ENCODE measurements at regions not wholly inside any gene's neighbourhood (a gene's known extent, or its start where the extent isn't known, plus 50 kb on each side); places are given as distances from the start of the nearest gene placed in this dataset.

GRCh38 chr15:70214941-70215635, 117.4 kb upstream of the TLE3 start:
- H3K79me1 ChIP-seq (ENCODE audit: insufficient read depth, low read depth, low read length, poor library complexity, severe bottlenecking) = no peaks in the 10 kb centered on the region
- Mint-ChIP-seq H3K4me3 (no peak overlapping the region), H3K9me3 (no peaks in the 10 kb centered on the region; a peak in 1 of 5 replicates), H3K27ac (no peak overlapping the region), H3K27me3 (ENCODE audit: low read depth) (peaks cover 10% of the 10 kb centered on the region), H3K4me1 (peaks cover 30 to 40% of the 10 kb centered on the region in 2 experiments), H3K36me3 (ENCODE audit: insufficient read depth in 1 of 3, low read depth in 3 of 3) (no peaks in the 10 kb centered on the region)
- H3K27ac ChIP-seq (ENCODE audit: insufficient read length, low read depth, low read length) = no peak overlapping the region
- H3K23me2 ChIP-seq (ENCODE audit: insufficient read length, low read depth, low read length, poor library complexity, severe bottlenecking) = no peaks in the 10 kb centered on the region
- H4K8ac ChIP-seq (replicated peaks; ENCODE audit: insufficient read length, low read depth, low read length) = no peak overlapping the region
- no peak for DNase-seq
- no peak overlapping the region for H3K4ac ChIP-seq (ENCODE audit: low read depth, low read length)
- H4K20me1 ChIP-seq (ENCODE audit: control insufficient read depth, insufficient read depth, insufficient read length) = no peaks in the 10 kb centered on the region
- no peak overlapping the region for H2BK12ac ChIP-seq (ENCODE audit: insufficient read length, low read depth, low read length)
- TF ChIP-seq CTCF (conservative IDR thresholded peaks at IDR 0.05) = no peak
- H2BK120ac ChIP-seq (ENCODE audit: low read depth, low read length, poor library complexity, severe bottlenecking) = no peak overlapping the region
- no peaks in the 10 kb centered on the region for H3K4me1 ChIP-seq (ENCODE audit: insufficient read depth, low read length)
- H3K27me3 ChIP-seq (ENCODE audit: insufficient read depth, low read length) = no peaks in the 10 kb centered on the region
- no CpG with 5 or more reads among the region's 7 CpGs for WGBS (ENCODE audit: extremely low coverage, insufficient read length, low lambda C conversion rate)
- no peak overlapping the region for H4K91ac ChIP-seq (ENCODE audit: insufficient read length, low read depth, low read length)
- H2BK20ac ChIP-seq (ENCODE audit: low read depth, low read length, poor library complexity, severe bottlenecking) = no peak overlapping the region
- H2BK5ac ChIP-seq (ENCODE audit: insufficient read length, low read length) = no peak overlapping the region
- H2AFZ ChIP-seq (ENCODE audit: low read length) = no peak overlapping the region
- H2AK5ac ChIP-seq (ENCODE audit: insufficient read length, low read length) = no peak overlapping the region
- H3K9me3 ChIP-seq (ENCODE audit: control insufficient read depth, low read depth, low read length) = no peaks in the 10 kb centered on the region
- H3K23ac ChIP-seq (ENCODE audit: insufficient read length, low read depth, low read length) = no peak overlapping the region
- H3K79me2 ChIP-seq (ENCODE audit: insufficient read depth, low read length) = no peaks in the 10 kb centered on the region
- no peak overlapping the region for H4K5ac ChIP-seq (ENCODE audit: insufficient read length, low read depth, low read length)
- H3K14ac ChIP-seq (ENCODE audit: insufficient read depth, low read length) = no peak overlapping the region
- H3K4me2 ChIP-seq (ENCODE audit: insufficient read depth, insufficient read length, low read length) = no peak overlapping the region
- no peak overlapping the region for H3K9ac ChIP-seq (ENCODE audit: extremely low read depth, insufficient read length, low read length)
- H3K56ac ChIP-seq (ENCODE audit: insufficient read length, low read depth, low read length) = no peak overlapping the region
- H2BK15ac ChIP-seq (ENCODE audit: low read depth, low read length) = no peak overlapping the region
- H3K18ac ChIP-seq (ENCODE audit: insufficient read length, low read depth, low read length) = no peak overlapping the region
- H3T11ph ChIP-seq (ENCODE audit: low read length) = no peak overlapping the region
